Activated naive CD8-positive, alpha-beta T cell treated with anti-CD3 and anti-CD28 coated beads, Interleukin-2, amount 50 U/mL, for 16 hours (primary cell): ENCODE measurements at regions not wholly inside any gene's neighbourhood (a gene's known extent, or its start where the extent isn't known, plus 50 kb on each side); places are given as distances from the start of the nearest gene placed in this dataset.
"Not testable (repeated sequence)": the region's sequence is repeated elsewhere in the genome, so short reads cannot be mapped to it uniquely, and the experiment has no call there.

Experiments used
- DNase-seq: peaks from one replicate; pipeline ENCODE4 v3.0.0-alpha.2; 2020; ENCODE audit warnings: low read depth, low spot score

GRCh38 chr15:62500325-62500724, 335.2 kb upstream of the C2CD4B start:
- no peak for DNase-seq

- DNase-seq: no peak
Measured at GRCh38 chr15:62502451-62502850, 337.4 kb upstream of the C2CD4B start.

- no peak for DNase-seq
Measured at GRCh38 chr15:62503451-62503850, 338.4 kb upstream of the C2CD4B start.

GRCh38 chr15:62505762-62506161, 340.7 kb upstream of the C2CD4B start:
- DNase-seq: no peak

- no peak for DNase-seq
Measured at GRCh38 chr15:62506217-62506805, 341.2 kb upstream of the C2CD4B start.

- no peak for DNase-seq
Measured at GRCh38 chr15:62509395-62509958, 344.4 kb upstream of the C2CD4B start.

- DNase-seq: no peak
Measured at GRCh38 chr15:62510791-62511190, 345.7 kb upstream of the C2CD4B start.

- DNase-seq: no peak
Measured at GRCh38 chr15:62512904-62513303, 347.8 kb upstream of the C2CD4B start.

GRCh38 chr15:62513893-62514292, 348.8 kb upstream of the C2CD4B start:
- no peak for DNase-seq

- DNase-seq: no peak
Measured at GRCh38 chr15:62515696-62516395, 350.8 kb upstream of the C2CD4B start.

GRCh38 chr15:62517541-62517940, 352.5 kb upstream of the C2CD4B start:
- no peak for DNase-seq

GRCh38 chr15:62518666-62519065, 353.6 kb upstream of the C2CD4B start:
- DNase-seq: not testable (repeated sequence)

- DNase-seq: no peak
Measured at GRCh38 chr15:62519900-62520299, 354.8 kb upstream of the C2CD4B start.

GRCh38 chr15:62520887-62521286, 355.8 kb upstream of the C2CD4B start:
- no peak for DNase-seq

GRCh38 chr15:62521396-62521795, 356.3 kb upstream of the C2CD4B start:
- no peak for DNase-seq

- DNase-seq: no peak
Measured at GRCh38 chr15:62524848-62525247, 359.8 kb upstream of the C2CD4B start.

- DNase-seq: no peak
Measured at GRCh38 chr15:62527387-62527786, 362.3 kb upstream of the C2CD4B start.

- no peak for DNase-seq
Measured at GRCh38 chr15:62528505-62528904, 363.4 kb upstream of the C2CD4B start.

- DNase-seq: no peak
Measured at GRCh38 chr15:62532367-62532766, 367.3 kb upstream of the C2CD4B start.

- DNase-seq: no peak
Measured at GRCh38 chr15:62533687-62534086, 368.6 kb upstream of the C2CD4B start.

GRCh38 chr15:62534996-62535395, 369.9 kb upstream of the C2CD4B start:
- no peak for DNase-seq

GRCh38 chr15:62539236-62539635, 374.2 kb upstream of the C2CD4B start:
- DNase-seq: no peak

- DNase-seq: no peak
Measured at GRCh38 chr15:62541250-62541649, 376.2 kb upstream of the C2CD4B start.
